GM18858 (cell line): ENCODE measurements at regions not wholly inside any gene's neighbourhood (a gene's known extent, or its start where the extent isn't known, plus 50 kb on each side); places are given as distances from the start of the nearest gene placed in this dataset.

ENCODE experiments used
- ATAC-seq: cut with Tn5 transposase; IDR thresholded peaks from one replicate; pipeline ENCODE4 v1.9.1; 2021; ENCODE audit not compliant: unreplicated experiment

GRCh38 chr10:44845361-44846175 lies 65.6 kb upstream of the TMEM72 start:
- no peak for ATAC-seq

GRCh38 chr10:44847110-44847509 lies 64.0 kb upstream of the TMEM72 start:
- ATAC-seq, result no peak

- no peak for ATAC-seq
These were observed 62.9 kb upstream of the TMEM72 start for GRCh38 chr10:44848211-44848610.

- ATAC-seq, result no peak
These were observed 61.2 kb upstream of the TMEM72 start for GRCh38 chr10:44849936-44850335.

- no peak for ATAC-seq
These were observed 60.7 kb upstream of the TMEM72 start for GRCh38 chr10:44850356-44850934.

GRCh38 chr10:44851413-44851812 lies 59.7 kb upstream of the TMEM72 start:
- no peak for ATAC-seq

- no peak for ATAC-seq
These were observed 59.3 kb upstream of the TMEM72 start for GRCh38 chr10:44851881-44852280.

GRCh38 chr10:44853148-44853734 lies 57.9 kb upstream of the TMEM72 start:
- ATAC-seq, result no peak

GRCh38 chr10:44853796-44854195 lies 57.3 kb upstream of the TMEM72 start:
- no peak for ATAC-seq

- no peak for ATAC-seq
These were observed 56.3 kb upstream of the TMEM72 start for GRCh38 chr10:44854693-44855350.

GRCh38 chr10:44856696-44857095 lies 54.4 kb upstream of the TMEM72 start:
- no peak for ATAC-seq

- ATAC-seq, result peak; percentile 78
These were observed 53.6 kb upstream of the TMEM72 start for GRCh38 chr10:44857363-44858016.

GRCh38 chr10:44858017-44858371 lies 53.1 kb upstream of the TMEM72 start:
- no peak for ATAC-seq

- ATAC-seq, result no peak
These were observed 52.1 kb upstream of the TMEM72 start for GRCh38 chr10:44858988-44859387.

- no peak for ATAC-seq
These were observed 51.4 kb upstream of the TMEM72 start for GRCh38 chr10:44859546-44860285.

GRCh38 chr10:44860811-44861736 lies 50.1 kb upstream of the TMEM72 start:
- no peak for ATAC-seq
